PC-3 (cell line): ENCODE measurements at regions not wholly inside any gene's neighbourhood (a gene's known extent, or its start where the extent isn't known, plus 50 kb on each side); places are given as distances from the start of the nearest gene placed in this dataset.

Experiments used
- ATAC-seq: fragments of 200-7000 bp; cut with Tn5 transposase; 2 replicates; pipeline ENCODE4 v1.9.1; 2020; ENCODE audit warnings: mild to moderate bottlenecking, moderate library complexity
- BruUV-seq: library from RNA; stranded (reverse); fragments of 400-500 nt; replicated peaks from 2 replicates; lab custom pipeline; 2021; lab: Mats Ljungman, UMichigan
- CTCF ChIA-PET: fragments of 300-600 bp; sonication (Branson Sonifier 250); formaldehyde crosslinking; loops from one replicate; lab custom pipeline; 2022; ENCODE audit warnings: antibody characterized with exemption; lab: Charles Lee
- POLR2A ChIA-PET: fragments of 300-600 bp; sonication (Branson Sonifier 250); formaldehyde crosslinking; loops from one replicate; lab custom pipeline; 2022; ENCODE audit warnings: antibody characterized with exemption; ENCODE audit not compliant: unreplicated experiment; lab: Charles Lee
- DNase-seq: peaks from one replicate; pipeline ENCODE4 v3.0.0-alpha.2; 2015
- H2AFZ ChIP-seq: fragments of 300-600 bp; sonication (generic); 2 replicates; pipeline ENCODE4 v1.6.0; 2016; ENCODE audit warnings: antibody characterized with exemption, low read length
- H3F3A ChIP-seq: fragments of 300-600 bp; sonication (generic); one replicate; pipeline ENCODE4 v1.6.0; 2017; ENCODE audit warnings: antibody characterized with exemption, low read length, control low read depth, mild to moderate bottlenecking; ENCODE audit not compliant: unreplicated experiment
- H3K27ac ChIP-seq: fragments of 300-600 bp; sonication (generic); 2 replicates; pipeline ENCODE4 v1.5.1; 2016; ENCODE audit warnings: mild to moderate bottlenecking, low read length
- H3K27me3 ChIP-seq: fragments of 300-600 bp; sonication (generic); 2 replicates; pipeline ENCODE4 v1.6.1; 2016; ENCODE audit warnings: low read length, mixed read lengths
- H3K36me3 ChIP-seq: fragments of 300-600 bp; sonication (generic); 2 replicates; pipeline ENCODE4 v1.6.1; 2016; ENCODE audit warnings: low read depth, mixed run types, low read length, mixed read lengths
- H3K4me1 ChIP-seq: fragments of 300-600 bp; sonication (generic); 2 replicates; pipeline ENCODE4 v1.5.1; 2016; ENCODE audit warnings: low read length; ENCODE audit not compliant: insufficient read depth
- H3K4me2 ChIP-seq: fragments of 300-600 bp; sonication (generic); 2 replicates; pipeline ENCODE4 v1.6.0; 2016; ENCODE audit warnings: low read length
- H3K4me3 ChIP-seq: fragments of 300-600 bp; sonication (generic); 2 replicates; pipeline ENCODE4 v1.5.1; 2016; ENCODE audit warnings: mild to moderate bottlenecking, low read length, mixed read lengths
- H3K79me2 ChIP-seq: fragments of 300-600 bp; sonication (generic); 2 replicates; pipeline ENCODE4 v1.6.1; 2017; ENCODE audit warnings: low read length, mixed read lengths
- H3K9ac ChIP-seq: fragments of 300-600 bp; sonication (generic); 2 replicates; pipeline ENCODE4 v1.6.0; 2016; ENCODE audit warnings: mild to moderate bottlenecking, low read length
- H3K9me2 ChIP-seq: fragments of 300-600 bp; sonication (generic); replicated peaks from 2 replicates; pipeline ENCODE4 v1.6.1; 2016; ENCODE audit warnings: mixed run types, low read length, mixed read lengths
- H3K9me3 ChIP-seq: fragments of 300-600 bp; sonication (generic); 2 replicates; pipeline ENCODE4 v1.6.1; 2016; ENCODE audit warnings: low read length, mixed read lengths
- H4K20me1 ChIP-seq: fragments of 300-600 bp; sonication (generic); 2 replicates; pipeline ENCODE4 v1.6.1; 2016; ENCODE audit warnings: low read length, mixed read lengths
- EZH2 ChIP-seq: fragments of 300-600 bp; sonication (generic); IDR thresholded peaks from one replicate; pipeline ENCODE4 v1.6.1; 2017; ENCODE audit warnings: antibody characterized with exemption, mild to moderate bottlenecking, low read length; ENCODE audit not compliant: unreplicated experiment
- EZH2phosphoT487 ChIP-seq: fragments of 300-600 bp; sonication (generic); IDR thresholded peaks from 2 replicates; pipeline ENCODE4 v1.6.1; 2018; ENCODE audit warnings: mild to moderate bottlenecking, antibody characterized with exemption, low read length, borderline replicate concordance
- intact Hi-C: fragments of 100-400 bp; cut with micrococcal nuclease; formaldehyde crosslinking; loops from 2 replicates; pipeline ENCODE4 v1.9.0; 2023
- TF ChIP-seq, protein P1 (sequence below): fragments of 300-600 bp; sonication (generic); conservative IDR thresholded peaks from 2 replicates; pipeline ENCODE4 v1.5.1; 2017; ENCODE audit warnings: antibody characterized with exemption, low read depth, mild to moderate bottlenecking, low read length

DNA sequence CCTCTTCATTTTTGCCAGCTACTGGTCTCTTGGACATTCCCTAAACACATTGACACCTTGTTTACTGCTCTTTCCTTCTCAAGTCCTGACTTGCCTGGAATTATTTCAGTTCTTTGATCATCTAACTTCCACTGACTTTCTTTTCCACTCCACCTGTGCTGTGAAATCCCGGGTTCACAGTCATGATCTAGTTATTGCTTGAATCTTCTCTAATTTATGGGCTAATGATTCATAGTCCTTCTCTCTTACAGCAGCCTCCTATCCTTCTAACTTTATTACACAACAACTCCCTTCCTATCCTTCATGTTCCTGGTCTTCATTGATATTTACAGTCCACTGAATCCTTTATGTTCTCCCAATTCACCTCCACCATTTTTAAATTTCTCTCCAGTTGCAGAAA, 260.1 kb downstream of the C12orf75 start:
- ChIA-PET POLR2A (no interaction called here), CTCF (no interaction called here)
- Histone ChIP-seq H3K36me3 (no peaks in the 10 kb centered on the region), H3K27ac (no peak overlapping the region), H3K9me2 (no peaks in the 10 kb centered on the region), H3K4me1 (no peaks in the 10 kb centered on the region), H3K27me3 (peaks cover 49% of the 10 kb centered on the region), H3F3A (no peaks in the 10 kb centered on the region), H3K9ac (no peak overlapping the region), H3K9me3 (no peaks in the 10 kb centered on the region), H3K4me3 (no peak overlapping the region), H3K79me2 (no peaks in the 10 kb centered on the region), H4K20me1 (no peaks in the 10 kb centered on the region), H3K4me2 (no peak overlapping the region), H2AFZ (no peak overlapping the region)
- intact Hi-C loops: no loop called here
- TF ChIP-seq, protein P1, sequence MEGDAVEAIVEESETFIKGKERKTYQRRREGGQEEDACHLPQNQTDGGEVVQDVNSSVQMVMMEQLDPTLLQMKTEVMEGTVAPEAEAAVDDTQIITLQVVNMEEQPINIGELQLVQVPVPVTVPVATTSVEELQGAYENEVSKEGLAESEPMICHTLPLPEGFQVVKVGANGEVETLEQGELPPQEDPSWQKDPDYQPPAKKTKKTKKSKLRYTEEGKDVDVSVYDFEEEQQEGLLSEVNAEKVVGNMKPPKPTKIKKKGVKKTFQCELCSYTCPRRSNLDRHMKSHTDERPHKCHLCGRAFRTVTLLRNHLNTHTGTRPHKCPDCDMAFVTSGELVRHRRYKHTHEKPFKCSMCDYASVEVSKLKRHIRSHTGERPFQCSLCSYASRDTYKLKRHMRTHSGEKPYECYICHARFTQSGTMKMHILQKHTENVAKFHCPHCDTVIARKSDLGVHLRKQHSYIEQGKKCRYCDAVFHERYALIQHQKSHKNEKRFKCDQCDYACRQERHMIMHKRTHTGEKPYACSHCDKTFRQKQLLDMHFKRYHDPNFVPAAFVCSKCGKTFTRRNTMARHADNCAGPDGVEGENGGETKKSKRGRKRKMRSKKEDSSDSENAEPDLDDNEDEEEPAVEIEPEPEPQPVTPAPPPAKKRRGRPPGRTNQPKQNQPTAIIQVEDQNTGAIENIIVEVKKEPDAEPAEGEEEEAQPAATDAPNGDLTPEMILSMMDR: no peak
- TF ChIP-seq EZH2phosphoT487: no peak
- TF ChIP-seq EZH2: no peak
- DNase-seq: no peak
- no peak for ATAC-seq
- no TSS peak for BruUV-seq

DNA sequence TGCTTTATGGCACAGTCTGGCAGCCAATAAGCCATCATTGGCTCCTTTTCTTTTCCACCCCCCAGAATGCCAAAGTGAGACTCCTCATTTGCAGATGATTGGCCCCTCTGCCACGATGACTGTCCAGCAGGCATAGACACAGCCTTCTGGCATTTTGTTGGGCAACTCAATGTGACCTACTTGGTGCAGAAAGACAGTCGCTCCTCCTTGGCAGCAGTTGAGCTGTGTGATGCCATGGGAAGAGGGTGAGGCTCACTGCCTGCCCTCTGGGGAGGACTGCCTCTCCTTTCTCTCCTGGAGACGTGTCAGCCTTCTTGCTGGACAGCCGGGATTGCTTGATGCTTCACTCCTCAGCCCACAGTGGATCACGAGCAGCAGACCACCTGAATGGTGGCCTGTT, 264.9 kb downstream of the C12orf75 start:
- H3K9me3 ChIP-seq: no peaks in the 10 kb centered on the region
- no peaks in the 10 kb centered on the region for H3F3A ChIP-seq
- intact Hi-C loops: no loop called here
- DNase-seq: no peak
- H2AFZ ChIP-seq: no peak overlapping the region
- no peaks in the 10 kb centered on the region for H3K79me2 ChIP-seq
- no TSS peak for BruUV-seq
- H3K27me3 ChIP-seq: peaks cover 29% of the 10 kb centered on the region; the same call in 1 of the 2 replicates
- H4K20me1 ChIP-seq: no peaks in the 10 kb centered on the region
- CTCF ChIA-PET: no interaction called here
- H3K9ac ChIP-seq: no peak overlapping the region
- ATAC-seq: no peak
- no peak overlapping the region for H3K4me3 ChIP-seq
- POLR2A ChIA-PET: no interaction called here
- H3K9me2 ChIP-seq: no peaks in the 10 kb centered on the region
- TF ChIP-seq EZH2phosphoT487 (no peak), EZH2 (no peak)
- TF ChIP-seq, protein P1: no peak
- H3K27ac ChIP-seq: no peak overlapping the region
- no peaks in the 10 kb centered on the region for H3K4me1 ChIP-seq
- no peak overlapping the region for H3K4me2 ChIP-seq
- H3K36me3 ChIP-seq: no peaks in the 10 kb centered on the region

DNA sequence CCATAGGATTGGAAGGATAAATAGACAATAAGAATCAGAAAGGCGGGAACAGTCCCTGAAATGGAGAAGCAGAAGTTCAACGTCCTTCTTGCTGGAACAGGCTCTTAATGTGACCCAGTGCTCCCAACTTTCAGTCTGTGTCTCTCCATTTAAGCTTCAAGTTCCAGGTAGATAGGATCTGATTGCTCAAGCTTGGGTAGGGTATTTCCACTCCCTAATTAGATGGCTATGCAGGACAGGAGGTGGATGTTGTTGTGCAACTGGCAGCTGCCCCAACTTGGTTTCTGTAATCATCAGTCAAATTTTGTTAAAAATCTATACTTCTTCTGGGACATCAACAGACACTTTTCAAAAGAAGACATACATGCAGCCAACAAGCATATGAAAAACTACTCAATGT, 266.2 kb downstream of the C12orf75 start:
- Histone ChIP-seq H3K9me3 (no peaks in the 10 kb centered on the region), H3K4me3 (no peak overlapping the region), H4K20me1 (no peaks in the 10 kb centered on the region), H3K27ac (no peak overlapping the region), H3K4me1 (no peaks in the 10 kb centered on the region), H3K27me3 (peaks cover 31% of the 10 kb centered on the region; the same call in 1 of the 2 replicates), H3K9ac (no peak overlapping the region), H2AFZ (no peak overlapping the region), H3K36me3 (no peaks in the 10 kb centered on the region), H3K9me2 (no peaks in the 10 kb centered on the region), H3K79me2 (no peaks in the 10 kb centered on the region), H3F3A (no peaks in the 10 kb centered on the region), H3K4me2 (no peak overlapping the region)
- no TSS peak for BruUV-seq
- POLR2A ChIA-PET: no interaction called here
- TF ChIP-seq EZH2 (no peak), EZH2phosphoT487 (no peak)
- TF ChIP-seq, protein P1: no peak
- CTCF ChIA-PET: no interaction called here
- no peak for ATAC-seq
- DNase-seq: no peak
- intact Hi-C loops: no loop called here
